Liver (tissue), 8 donors: ENCODE measurements at regions not wholly inside any gene's neighbourhood (a gene's known extent, or its start where the extent isn't known, plus 50 kb on each side); places are given as distances from the start of the nearest gene placed in this dataset.

Experiments used
- DNase-seq: peaks from one replicate; pipeline ENCODE4 v3.0.0-alpha.2; 2017; ENCODE audit warnings: low spot score
- H3K27ac ChIP-seq, 2 donors: one replicate each; pipeline ENCODE4 v1.7.0; 2013; ENCODE audit warnings: inconsistent platforms in 2 of 2, low read length in 2 of 2, control low read depth in 1 of 2, low read depth in 1 of 2, mild to moderate bottlenecking in 1 of 2
- H3K27me3 ChIP-seq, 4 donors: one replicate each; pipeline versions ENCODE4 v1.6.1 to v1.7.0; 2013; ENCODE audit warnings: low read length in 3 of 4, inconsistent platforms in 1 of 4, mild to moderate bottlenecking in 1 of 4, moderate library complexity in 1 of 4; ENCODE audit not compliant: control insufficient read depth in 4 of 4, insufficient read depth in 4 of 4
- H3K36me3 ChIP-seq, 4 donors: one replicate each; pipeline versions ENCODE4 v1.6.1 to v1.7.0; 2013; ENCODE audit warnings: low read length in 3 of 4, mild to moderate bottlenecking in 3 of 4, low read depth in 1 of 4, moderate library complexity in 1 of 4; ENCODE audit not compliant: control insufficient read depth in 4 of 4, insufficient read depth in 3 of 4
- H3K4me1 ChIP-seq, 4 donors: one replicate each; pipeline versions ENCODE4 v1.6.1 to v1.7.0; 2013; ENCODE audit warnings: low read length in 3 of 4, mild to moderate bottlenecking in 3 of 4, moderate library complexity in 1 of 4; ENCODE audit not compliant: control insufficient read depth in 4 of 4, insufficient read depth in 4 of 4
- H3K4me3 ChIP-seq, 3 donors: one replicate each; pipeline versions ENCODE4 v1.6.1 to v1.7.0; 2013; ENCODE audit warnings: low read length in 3 of 3, control low read depth in 1 of 3, low read depth in 1 of 3, mild to moderate bottlenecking in 1 of 3
- H3K9ac ChIP-seq, 2 donors: one replicate each; pipeline ENCODE4 v1.7.0; 2013; ENCODE audit warnings: low read length in 2 of 2, mild to moderate bottlenecking in 2 of 2, moderate library complexity in 2 of 2, control low read depth in 1 of 2, low read depth in 1 of 2
- H3K9me3 ChIP-seq, 4 donors: one replicate each; pipeline versions ENCODE4 v1.6.1 to v1.7.0; 2013; ENCODE audit warnings: low read length in 3 of 4; ENCODE audit not compliant: control insufficient read depth in 4 of 4
- CTCF ChIP-seq: fragments of 150-350 bp; IDR thresholded peaks from 2 replicates; pipeline ENCODE4 v1.5.1; 2017; ENCODE audit warnings: improper control_type of control experiment, low read depth, low read length; ENCODE audit not compliant: missing input control
- EGR1 ChIP-seq, 2 donors: IDR thresholded peaks; 2 replicates each; pipeline ENCODE4 v1.6.1; 2016 to 2018; ENCODE audit warnings: antibody characterized with exemption in 2 of 2, low read depth in 2 of 2
- FOXA1 ChIP-seq: IDR thresholded peaks from 2 replicates; pipeline ENCODE4 v1.6.1; 2016; ENCODE audit warnings: antibody characterized with exemption
- FOXA2 ChIP-seq: IDR thresholded peaks from 2 replicates; pipeline ENCODE4 v1.6.1; 2016; ENCODE audit warnings: antibody characterized with exemption
- GABPA ChIP-seq, 2 donors: IDR thresholded peaks in 1 of 2; conservative IDR thresholded peaks in 1 of 2; 2 replicates each; pipeline ENCODE4 v1.6.1; 2016; ENCODE audit warnings: antibody characterized with exemption in 2 of 2, mild to moderate bottlenecking in 1 of 2, moderate library complexity in 1 of 2
- HNF4A ChIP-seq, 2 donors: conservative IDR thresholded peaks; 2 replicates each; pipeline ENCODE4 v1.6.1; 2016; ENCODE audit warnings: antibody characterized with exemption in 2 of 2, mild to moderate bottlenecking in 2 of 2
- HNF4G ChIP-seq: IDR thresholded peaks from 2 replicates; pipeline ENCODE4 v1.6.1; 2016; ENCODE audit warnings: antibody characterized with exemption
- JUND ChIP-seq, 2 donors: IDR thresholded peaks; 2 replicates each; pipeline ENCODE4 v1.6.1; 2016; ENCODE audit warnings: antibody characterized with exemption in 2 of 2
- MAX ChIP-seq: IDR thresholded peaks from 2 replicates; pipeline ENCODE4 v1.6.1; 2016; ENCODE audit warnings: antibody characterized with exemption
- NR2F2 ChIP-seq: IDR thresholded peaks from 2 replicates; pipeline ENCODE4 v1.6.1; 2016; ENCODE audit warnings: antibody characterized with exemption
- RAD21 ChIP-seq, 2 donors: IDR thresholded peaks; 2 replicates each; pipeline ENCODE4 v1.6.1; 2016; ENCODE audit warnings: antibody characterized with exemption in 2 of 2, mild to moderate bottlenecking in 2 of 2
- RXRA ChIP-seq, 2 donors: IDR thresholded peaks; 2 replicates each; pipeline ENCODE4 v1.6.1; 2017 to 2018; ENCODE audit warnings: antibody characterized with exemption in 2 of 2, mild to moderate bottlenecking in 1 of 2
- SP1 ChIP-seq: IDR thresholded peaks from 2 replicates; pipeline ENCODE4 v1.6.1; 2018; ENCODE audit warnings: antibody characterized with exemption, mild to moderate bottlenecking
- TAF1 ChIP-seq: conservative IDR thresholded peaks from 2 replicates; pipeline ENCODE4 v1.6.1; 2016; ENCODE audit warnings: antibody characterized with exemption, mild to moderate bottlenecking
- YY1 ChIP-seq: IDR thresholded peaks from 2 replicates; pipeline ENCODE4 v1.6.1; 2016; ENCODE audit warnings: antibody characterized with exemption, mild to moderate bottlenecking
- ZBTB33 ChIP-seq: IDR thresholded peaks from 2 replicates; pipeline ENCODE4 v1.6.1; 2016; ENCODE audit warnings: antibody characterized with exemption
- WGBS: extraction: QIAGEN DNeasy Blood & Tissue Kit; methylation state at CpG from one replicate; pipeline ENCODE4 v1.1.7; 2013; 5-methylcytosine and 5-hydroxymethylcytosine counted together
- TF ChIP-seq, protein P1 (sequence below): IDR thresholded peaks from 2 replicates; pipeline ENCODE4 v1.6.1; 2016; ENCODE audit warnings: antibody characterized with exemption
- TF ChIP-seq, protein P2 (sequence below): IDR thresholded peaks from 2 replicates; pipeline ENCODE4 v1.6.1; 2016; ENCODE audit warnings: antibody characterized with exemption, mild to moderate bottlenecking
- donor health status: healthy.
- donor health status: healthy.
- donor health status: healthy.
- donor health status: healthy.
- donor health status: healthy.

DNA sequence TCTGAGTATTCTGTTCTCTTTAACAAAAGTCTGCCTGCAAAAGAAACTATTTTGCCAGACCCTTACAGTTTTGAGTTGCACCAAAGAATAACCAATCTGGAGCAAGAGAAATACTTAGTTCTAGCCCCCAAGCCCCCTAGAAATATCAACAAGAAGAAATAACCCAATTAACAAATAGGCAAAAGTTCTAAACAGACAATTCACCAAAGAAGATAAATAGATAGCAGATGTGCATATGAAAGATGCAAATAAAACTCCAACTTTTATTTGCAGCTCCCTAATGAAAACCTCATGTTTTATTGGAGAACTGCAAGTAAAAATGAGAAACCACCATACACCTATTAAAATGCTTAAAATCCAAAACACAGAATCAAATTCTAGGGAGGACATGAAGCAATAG, 1308.0 kb downstream of the CDH11 start:
- Histone ChIP-seq H3K36me3 (no peaks in the 10 kb centered on the region), H3K4me1 (no peaks in the 10 kb centered on the region), H3K9ac (no peak overlapping the region), H3K9me3 (no peaks in the 10 kb centered on the region), H3K4me3 (no peak overlapping the region), H3K27ac (no peak overlapping the region), H3K27me3 (no peaks in the 10 kb centered on the region)
- TF ChIP-seq FOXA1, result no peak
- DNase-seq, result no peak

- TF ChIP-seq JUND (IDR thresholded peaks at IDR 0.05) (no peak), MAX (no peak)
- no peaks in the 10 kb centered on the region for H3K36me3 ChIP-seq
- no peak overlapping the region for H3K4me3 ChIP-seq
- no peaks in the 10 kb centered on the region for H3K4me1 ChIP-seq
- H3K9ac ChIP-seq, result no peak overlapping the region
- H3K9me3 ChIP-seq, result no peaks in the 10 kb centered on the region
- H3K27me3 ChIP-seq, result no peaks in the 10 kb centered on the region
- 76% methylated on average over 1 of the region's 1 CpG for WGBS
- no peak overlapping the region for H3K27ac ChIP-seq
- no peak for DNase-seq
Measured at GRCh38 chr16:63808730-63809129, 1313.1 kb downstream of the CDH11 start.

DNA sequence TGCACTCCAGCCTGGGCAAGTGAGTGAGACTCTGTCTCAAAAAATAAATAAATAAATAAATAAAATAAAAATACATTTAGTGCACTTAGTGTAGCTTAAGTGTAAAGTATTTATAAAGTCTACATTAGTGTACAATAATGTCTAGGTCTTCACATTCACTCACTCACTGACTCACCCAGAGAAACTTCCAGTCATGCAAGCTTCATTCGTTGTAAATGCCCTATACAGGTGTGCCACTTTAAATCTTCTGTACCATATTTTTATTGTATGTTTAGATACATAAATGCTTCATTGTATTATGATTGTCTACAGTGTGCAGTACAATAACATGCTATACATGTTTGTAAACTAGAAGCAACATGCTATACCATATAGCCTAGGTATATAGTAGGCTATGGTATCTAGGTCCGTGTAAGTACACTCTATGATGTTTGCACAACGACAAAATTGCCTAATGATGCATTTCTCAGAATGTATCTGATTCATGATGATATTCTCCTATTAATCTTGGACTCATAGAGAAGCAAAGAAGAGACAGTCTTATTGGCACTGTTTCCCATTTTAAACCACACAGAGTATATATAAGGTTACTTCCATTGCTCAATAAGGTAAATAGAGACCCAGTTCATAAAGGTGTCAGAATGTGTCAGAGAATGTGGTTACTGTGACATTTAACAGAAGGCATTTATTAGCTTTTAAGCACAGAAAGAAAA, 1314.9 kb downstream of the CDH11 start:
- WGBS, result 76% methylated on average over 3 of the region's 3 CpGs

More for the DNA sequence above, 1314.9 kb downstream of the CDH11 start:
- no peaks in the 10 kb centered on the region for H3K27me3 ChIP-seq
- H3K4me3 ChIP-seq, result no peak overlapping the region
- H3K27ac ChIP-seq, result no peak overlapping the region
- H3K4me1 ChIP-seq, result no peaks in the 10 kb centered on the region
- TF ChIP-seq RXRA (IDR thresholded peaks at IDR 0.05), result no peak
- TF ChIP-seq SP1, result no peak
- TF ChIP-seq MAX, result no peak
- no peak for TF ChIP-seq HNF4G
- no peak for TF ChIP-seq ZBTB33
- no peak for TF ChIP-seq CTCF
- TF ChIP-seq EGR1 (IDR thresholded peaks at IDR 0.05; ENCODE audit: low read depth in 2 of 2), result no peak
- no peak for TF ChIP-seq TAF1
- TF ChIP-seq GABPA (IDR thresholded peaks at IDR 0.05 in 1 of 2, conservative IDR thresholded peaks at IDR 0.05 in 1 of 2), result no peak
- TF ChIP-seq JUND (IDR thresholded peaks at IDR 0.05), result no peak
- no peak for TF ChIP-seq HNF4A (conservative IDR thresholded peaks at IDR 0.05)
- TF ChIP-seq, protein P1, sequence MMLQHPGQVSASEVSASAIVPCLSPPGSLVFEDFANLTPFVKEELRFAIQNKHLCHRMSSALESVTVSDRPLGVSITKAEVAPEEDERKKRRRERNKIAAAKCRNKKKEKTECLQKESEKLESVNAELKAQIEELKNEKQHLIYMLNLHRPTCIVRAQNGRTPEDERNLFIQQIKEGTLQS, result no peak
- no peak for TF ChIP-seq YY1
- no peak for TF ChIP-seq NR2F2
- TF ChIP-seq RAD21 (IDR thresholded peaks at IDR 0.05), result no peak
- TF ChIP-seq, protein P2, sequence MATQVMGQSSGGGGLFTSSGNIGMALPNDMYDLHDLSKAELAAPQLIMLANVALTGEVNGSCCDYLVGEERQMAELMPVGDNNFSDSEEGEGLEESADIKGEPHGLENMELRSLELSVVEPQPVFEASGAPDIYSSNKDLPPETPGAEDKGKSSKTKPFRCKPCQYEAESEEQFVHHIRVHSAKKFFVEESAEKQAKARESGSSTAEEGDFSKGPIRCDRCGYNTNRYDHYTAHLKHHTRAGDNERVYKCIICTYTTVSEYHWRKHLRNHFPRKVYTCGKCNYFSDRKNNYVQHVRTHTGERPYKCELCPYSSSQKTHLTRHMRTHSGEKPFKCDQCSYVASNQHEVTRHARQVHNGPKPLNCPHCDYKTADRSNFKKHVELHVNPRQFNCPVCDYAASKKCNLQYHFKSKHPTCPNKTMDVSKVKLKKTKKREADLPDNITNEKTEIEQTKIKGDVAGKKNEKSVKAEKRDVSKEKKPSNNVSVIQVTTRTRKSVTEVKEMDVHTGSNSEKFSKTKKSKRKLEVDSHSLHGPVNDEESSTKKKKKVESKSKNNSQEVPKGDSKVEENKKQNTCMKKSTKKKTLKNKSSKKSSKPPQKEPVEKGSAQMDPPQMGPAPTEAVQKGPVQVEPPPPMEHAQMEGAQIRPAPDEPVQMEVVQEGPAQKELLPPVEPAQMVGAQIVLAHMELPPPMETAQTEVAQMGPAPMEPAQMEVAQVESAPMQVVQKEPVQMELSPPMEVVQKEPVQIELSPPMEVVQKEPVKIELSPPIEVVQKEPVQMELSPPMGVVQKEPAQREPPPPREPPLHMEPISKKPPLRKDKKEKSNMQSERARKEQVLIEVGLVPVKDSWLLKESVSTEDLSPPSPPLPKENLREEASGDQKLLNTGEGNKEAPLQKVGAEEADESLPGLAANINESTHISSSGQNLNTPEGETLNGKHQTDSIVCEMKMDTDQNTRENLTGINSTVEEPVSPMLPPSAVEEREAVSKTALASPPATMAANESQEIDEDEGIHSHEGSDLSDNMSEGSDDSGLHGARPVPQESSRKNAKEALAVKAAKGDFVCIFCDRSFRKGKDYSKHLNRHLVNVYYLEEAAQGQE, result no peak
- TF ChIP-seq FOXA1, result no peak
- no peak for TF ChIP-seq FOXA2
- no peak for DNase-seq
- no peak overlapping the region for H3K9ac ChIP-seq
- no peaks in the 10 kb centered on the region for H3K9me3 ChIP-seq
- no peaks in the 10 kb centered on the region for H3K36me3 ChIP-seq
